HG02938 (cell line): ENCODE measurements at regions not wholly inside any gene's neighbourhood (a gene's known extent, or its start where the extent isn't known, plus 50 kb on each side); places are given as distances from the start of the nearest gene placed in this dataset.
A peak's percentile ranks its signal among the peaks of the same experiment; 100 is the strongest.
"Not testable (repeated sequence)": the region's sequence is repeated elsewhere in the genome, so short reads cannot be mapped to it uniquely, and the experiment has no call there.

ENCODE experiments used
- ATAC-seq: cut with Tn5 transposase; IDR thresholded peaks from one replicate; pipeline ENCODE4 v1.9.1; 2021; ENCODE audit warnings: mild to moderate bottlenecking, moderate library complexity; ENCODE audit not compliant: unreplicated experiment

DNA sequence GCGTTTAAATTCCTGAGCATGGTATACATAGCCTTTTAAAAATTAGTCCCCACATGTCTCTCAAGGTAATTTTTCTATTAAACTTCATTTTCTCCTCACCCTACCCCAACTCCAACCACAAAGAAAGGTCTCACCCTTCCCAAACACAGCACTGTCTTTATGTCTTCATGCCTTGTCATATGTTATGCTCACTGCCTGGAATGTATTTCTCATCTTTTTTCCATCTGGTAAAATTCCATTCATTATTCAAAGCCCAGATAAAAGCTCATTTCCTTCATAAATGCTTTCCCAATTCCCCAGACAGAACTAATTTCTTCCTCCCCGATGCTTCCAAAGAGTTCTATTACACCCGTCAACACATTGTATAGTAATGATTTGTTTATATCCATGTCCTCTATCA lies 302.0 kb downstream of the ALDH8A1 start:
- ATAC-seq, result no peak

DNA sequence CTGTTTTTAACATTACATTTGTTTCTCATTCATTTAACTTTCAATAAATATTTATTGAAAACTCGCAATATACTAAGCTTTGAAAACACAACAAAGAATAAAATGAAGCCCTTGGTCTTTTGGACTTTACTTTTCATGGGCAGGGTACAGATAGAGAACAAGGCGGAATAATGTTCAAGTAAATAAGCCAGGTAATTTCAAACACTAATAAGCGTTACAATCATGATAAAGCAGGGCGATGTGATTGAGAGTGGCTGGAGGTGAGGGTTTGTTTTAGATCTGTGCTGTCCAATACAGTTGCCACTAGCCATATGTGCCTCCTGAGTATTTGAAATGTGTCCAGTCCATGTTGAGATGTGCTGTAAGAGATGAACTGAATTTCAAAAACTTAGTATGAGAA lies 307.1 kb downstream of the ALDH8A1 start:
- no peak for ATAC-seq

GRCh38 chr6:134642279-134642678 lies 307.6 kb downstream of the ALDH8A1 start:
- ATAC-seq, result no peak

DNA sequence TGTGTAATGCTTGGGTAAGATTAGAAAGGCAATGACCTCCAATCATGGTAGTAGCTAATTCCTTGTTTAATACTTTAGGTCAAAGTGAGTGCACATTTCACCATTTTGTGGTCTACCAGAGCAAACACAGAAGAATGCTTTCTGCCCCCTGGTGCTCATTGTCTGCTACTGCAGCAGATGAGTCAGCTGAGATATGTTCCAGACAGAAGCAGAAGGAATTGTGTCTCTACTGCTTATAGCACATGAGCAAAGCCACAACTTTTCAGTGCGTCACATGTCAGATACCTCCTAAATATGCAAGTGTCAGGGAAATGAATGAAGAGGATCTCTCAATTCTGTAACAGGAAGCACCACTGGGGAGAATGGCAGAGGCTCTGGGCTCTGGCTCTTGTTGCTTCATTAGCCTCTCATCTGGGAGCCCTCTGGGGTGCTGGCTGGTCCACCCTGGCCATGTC lies 308.9 kb downstream of the ALDH8A1 start:
- ATAC-seq, result peak; percentile 79

DNA sequence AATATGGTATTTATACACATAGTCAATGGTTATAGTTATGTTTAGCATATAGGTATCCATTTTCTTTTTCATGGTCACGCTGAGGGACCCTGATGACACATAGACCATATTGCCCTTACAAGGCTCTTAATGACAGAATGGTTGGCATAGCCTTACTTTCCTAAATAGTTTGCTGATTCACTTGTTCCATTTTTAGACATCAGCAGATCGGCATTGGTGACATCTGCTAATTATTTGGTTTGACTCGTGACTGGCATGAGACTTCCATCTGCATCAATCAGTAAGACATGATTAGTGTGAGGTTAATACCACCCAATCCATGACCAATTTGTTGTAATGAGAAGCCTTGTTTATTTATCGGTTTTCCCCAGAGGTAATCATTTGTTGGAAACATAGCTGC lies 309.7 kb downstream of the ALDH8A1 start:
- no peak for ATAC-seq

GRCh38 chr6:134637847-134638437 lies 312.0 kb downstream of the ALDH8A1 start:
- ATAC-seq, result no peak

DNA sequence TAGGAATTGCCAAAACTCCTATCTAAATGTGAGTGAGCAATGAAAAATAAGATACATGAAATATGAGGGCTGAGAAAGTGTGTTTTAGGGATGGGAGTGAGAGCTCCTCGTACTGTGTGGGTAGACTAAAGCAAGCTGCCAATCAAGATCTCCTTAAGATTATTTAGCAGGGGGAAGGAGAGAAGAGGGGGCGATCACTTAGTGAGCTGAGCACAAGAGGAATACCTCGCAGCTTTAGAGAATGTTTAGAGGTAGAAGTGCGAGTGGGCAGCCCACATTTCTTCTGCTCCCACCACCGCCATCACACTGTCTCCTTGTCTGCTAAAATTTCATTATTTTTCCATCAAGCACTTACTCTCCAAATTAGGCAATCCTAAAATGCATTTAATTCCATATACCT lies 312.6 kb downstream of the ALDH8A1 start:
- no peak for ATAC-seq

DNA sequence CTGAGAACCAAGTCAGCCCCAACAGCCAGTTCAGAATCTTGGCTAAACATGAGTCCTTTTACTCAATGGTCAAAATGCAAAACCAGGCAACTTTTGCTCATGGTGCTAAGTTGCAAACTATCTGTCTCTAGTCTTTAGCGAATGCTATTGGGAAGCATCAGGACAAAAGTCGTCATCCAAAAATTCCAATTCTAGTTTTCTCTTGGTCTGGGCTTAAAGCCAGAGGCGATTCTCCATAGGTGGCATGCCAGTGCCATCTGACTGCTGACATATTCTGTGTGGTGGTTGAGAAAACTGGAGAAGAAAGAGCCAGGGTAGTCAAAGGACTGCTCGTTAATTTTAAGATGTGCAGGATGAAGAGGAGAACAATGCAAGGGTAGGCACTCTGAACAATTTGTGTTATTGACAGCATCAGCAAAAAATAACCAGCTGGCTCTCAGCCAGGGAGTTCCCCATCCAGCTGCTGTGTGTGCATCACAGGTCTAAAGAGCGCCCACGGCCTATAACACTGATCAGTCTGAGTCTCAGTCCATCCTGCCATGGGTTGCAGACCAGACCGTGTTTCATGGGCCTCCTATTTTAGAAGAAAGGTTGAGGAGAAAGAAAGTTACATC lies 313.6 kb downstream of the ALDH8A1 start:
- no peak for ATAC-seq

GRCh38 chr6:134634966-134635365 lies 314.9 kb downstream of the ALDH8A1 start:
- ATAC-seq, result no peak

DNA sequence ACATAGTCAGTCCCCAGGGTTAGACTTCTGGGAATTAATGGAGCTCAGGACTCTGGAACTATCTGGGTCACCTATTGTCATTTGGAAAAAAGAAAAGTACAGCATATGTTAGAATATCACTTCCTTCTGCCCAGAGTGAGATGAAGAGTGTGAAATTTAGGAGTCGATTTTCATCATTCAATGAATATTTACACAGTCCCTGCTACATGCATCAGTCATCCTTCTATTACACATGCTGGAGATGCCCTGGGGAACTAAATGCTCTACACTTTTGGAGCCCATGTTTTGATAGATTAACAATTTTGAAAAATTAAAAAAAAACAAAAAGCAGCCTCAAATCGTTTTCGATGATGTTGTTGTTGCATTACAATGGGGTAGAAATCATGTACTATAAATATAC lies 315.4 kb downstream of the ALDH8A1 start:
- ATAC-seq, result no peak

- not testable (repeated sequence) for ATAC-seq
Measured at GRCh38 chr6:134632982-134633940, 315.3 kb upstream of the SGK1 start.

- ATAC-seq, result no peak
Measured at GRCh38 chr6:134632024-134632423, 314.1 kb upstream of the SGK1 start.

- ATAC-seq, result no peak
Measured at GRCh38 chr6:134631398-134631924, 313.5 kb upstream of the SGK1 start.

DNA sequence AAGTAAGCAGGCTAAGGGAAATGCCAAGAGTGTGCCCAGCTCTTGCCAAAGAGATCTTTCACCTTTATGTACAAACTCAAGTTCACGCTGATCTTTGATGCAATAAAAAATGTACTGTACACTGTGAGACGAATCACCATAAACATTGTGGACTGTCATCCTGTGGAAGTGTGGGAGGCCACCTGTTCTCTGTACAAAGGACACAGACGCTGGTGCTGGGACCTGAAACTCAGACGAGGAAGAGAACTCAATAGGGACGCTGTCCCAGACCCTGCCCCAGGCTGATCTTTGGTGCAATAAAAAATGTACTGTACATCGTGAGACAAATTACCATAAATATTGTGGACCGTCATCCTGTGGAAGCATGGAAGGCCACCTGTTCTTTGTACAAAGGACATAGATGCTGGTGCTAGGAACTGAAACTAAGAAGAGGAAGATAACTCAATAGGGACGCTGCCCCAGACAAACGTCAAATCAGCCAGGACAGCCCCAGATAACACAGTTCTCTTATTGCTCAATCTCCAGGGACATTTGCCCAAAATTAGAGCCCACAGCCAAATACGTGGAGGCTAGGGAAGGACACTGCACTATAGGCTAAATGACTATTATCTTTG lies 312.7 kb upstream of the SGK1 start:
- ATAC-seq, result no peak

DNA sequence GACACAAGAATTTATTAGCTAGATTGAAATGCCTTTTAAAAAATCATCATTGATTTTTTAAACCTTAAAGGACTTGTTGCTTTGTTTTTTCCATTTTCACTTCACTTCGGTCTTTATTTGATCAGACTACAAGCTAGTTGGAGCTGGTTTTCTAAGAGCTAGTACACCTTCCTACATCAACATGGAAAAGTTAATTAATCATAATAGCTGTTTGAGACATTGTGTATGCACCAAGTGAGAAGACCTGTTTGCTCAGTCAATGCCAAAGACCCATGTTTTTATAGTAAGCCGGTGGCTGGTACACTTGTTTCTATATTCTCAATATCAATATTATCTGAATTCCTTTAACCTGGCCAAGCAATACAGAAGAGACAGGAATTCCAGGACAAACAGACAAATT lies 310.2 kb upstream of the SGK1 start:
- no peak for ATAC-seq

- ATAC-seq, result no peak
Measured at GRCh38 chr6:134627707-134628106, 309.8 kb upstream of the SGK1 start.

- ATAC-seq, result no peak
Measured at GRCh38 chr6:134626589-134626988, 308.7 kb upstream of the SGK1 start.

DNA sequence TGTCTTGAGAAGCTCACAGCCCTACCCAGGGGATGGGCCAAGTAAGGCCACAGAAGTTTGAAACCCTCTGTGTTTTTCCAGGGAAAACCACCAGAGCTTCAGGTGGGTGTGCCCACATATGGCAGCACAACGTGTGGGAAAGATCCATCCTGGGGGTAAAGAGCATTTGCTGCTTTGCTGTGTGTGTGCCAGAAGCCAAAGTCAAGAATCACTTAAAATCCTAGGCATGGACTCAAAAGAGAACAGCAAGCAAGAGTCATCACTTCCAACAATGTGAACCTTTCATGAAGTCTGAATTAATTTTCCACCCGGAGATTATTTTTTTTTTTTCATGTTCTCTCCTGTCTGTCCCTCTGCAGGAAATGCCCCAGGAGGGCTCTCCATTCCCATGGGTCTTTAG lies 308.2 kb upstream of the SGK1 start:
- no peak for ATAC-seq

DNA sequence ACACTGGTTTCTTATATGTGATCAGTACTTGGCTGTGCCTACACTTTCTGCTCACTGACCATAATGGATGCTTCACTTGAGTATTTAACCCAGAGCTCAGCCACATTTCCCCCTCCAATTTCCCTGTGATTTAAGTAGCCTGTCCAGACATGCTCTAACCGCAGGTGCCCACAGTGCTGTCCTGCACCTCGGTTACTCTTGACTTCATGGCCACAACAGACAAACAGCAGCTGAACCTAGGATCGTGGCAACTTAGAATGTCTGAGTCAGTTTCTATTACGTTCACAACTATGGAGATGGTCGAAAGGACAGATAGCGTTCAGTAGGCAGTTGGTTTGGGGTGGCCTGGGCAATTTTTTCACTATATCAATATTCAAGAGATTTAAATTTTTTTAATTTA lies 306.9 kb upstream of the SGK1 start:
- ATAC-seq, result no peak

GRCh38 chr6:134623401-134623800 lies 305.5 kb upstream of the SGK1 start:
- ATAC-seq, result no peak
